SK-N-SH (cell line): ENCODE measurements at regions not wholly inside any gene's neighbourhood (a gene's known extent, or its start where the extent isn't known, plus 50 kb on each side); places are given as distances from the start of the nearest gene placed in this dataset.

Experiments
- CTCF ChIA-PET: fragments of 300-600, 350-600 bp; formaldehyde crosslinking; extraction: SDS; loops from one replicate; lab custom pipeline; 2021; lab: Yijun Ruan, JAX
- POLR2A ChIA-PET: fragments of 350-600 bp; sonication (Branson Sonifier 250); formaldehyde crosslinking; extraction: SDS; loops from one replicate; lab custom pipeline; 2020; ENCODE audit warnings: antibody characterized with exemption, inconsistent platforms; lab: Yijun Ruan, JAX
- DNase-seq: peaks from one replicate; pipeline ENCODE4 v3.0.0; 2012
- H2AFZ ChIP-seq: fragments of 200-600 bp; sonication (generic); 2 replicates; pipeline ENCODE4 v1.8.1; 2016; ENCODE audit warnings: antibody characterized with exemption, mild to moderate bottlenecking, low read depth
- H3F3A ChIP-seq: fragments of 200-600 bp; sonication (generic); replicated peaks from 2 replicates; pipeline ENCODE3; 2016; ENCODE audit warnings: antibody characterized with exemption, mild to moderate bottlenecking; ENCODE audit not compliant: insufficient read depth
- H3K27ac ChIP-seq, 2 experiments: fragments of 200-500 bp in 1 of 2; fragments of 200-600 bp in 1 of 2; sonication (Bioruptor generic) in 1 of 2; sonication (generic), shearing (Covaris generic) in 1 of 2; 2 replicates each; pipeline versions ENCODE4 v1.5.1 to v1.6.1; 2014 to 2016; ENCODE audit warnings: low read depth in 2 of 2, inconsistent platforms in 1 of 2, low read length in 1 of 2, mild to moderate bottlenecking in 1 of 2, mixed read lengths in 1 of 2
- H3K27me3 ChIP-seq: fragments of 200-600 bp; sonication (generic), shearing (Covaris generic); 2 replicates; pipeline ENCODE4 v1.6.1; 2016; ENCODE audit warnings: mixed run types; ENCODE audit not compliant: insufficient read depth
- H3K36me3 ChIP-seq, 2 experiments: fragments of 200-500 bp in 1 of 2; fragments of 200-600 bp in 1 of 2; sonication (Bioruptor generic) in 1 of 2; sonication (generic) in 1 of 2; replicated peaks in 1 of 2; 2 replicates each; pipeline versions ENCODE3 to v1.5.1; 2014 to 2016; ENCODE audit warnings: low read length in 1 of 2, mild to moderate bottlenecking in 1 of 2; ENCODE audit not compliant: insufficient read depth in 2 of 2, control insufficient read depth in 1 of 2
- H3K4me1 ChIP-seq, 2 experiments: fragments of 200-500 bp in 1 of 2; fragments of 200-600 bp in 1 of 2; sonication (Bioruptor generic) in 1 of 2; sonication (generic), shearing (Covaris generic) in 1 of 2; 2 replicates each; pipeline versions ENCODE4 v1.5.1 to v1.6.1; 2014 to 2016; ENCODE audit warnings: low read depth in 1 of 2, low read length in 1 of 2, mixed run types in 1 of 2; ENCODE audit not compliant: insufficient read depth in 2 of 2, control insufficient read depth in 1 of 2
- H3K4me2 ChIP-seq: fragments of 200-600 bp; sonication (generic), shearing (Covaris generic); 2 replicates; pipeline ENCODE4 v1.6.1; 2017; ENCODE audit warnings: mixed run types
- H3K4me3 ChIP-seq, 2 experiments: fragments of 200-500 bp in 1 of 2; fragments of 200-600 bp in 1 of 2; sonication (Bioruptor generic) in 1 of 2; sonication (generic), shearing (Covaris generic) in 1 of 2; 2 replicates each; pipeline versions ENCODE4 v1.5.1 to v1.8.1; 2014 to 2016; ENCODE audit warnings: low read depth in 2 of 2, inconsistent platforms in 1 of 2, low read length in 1 of 2, mild to moderate bottlenecking in 1 of 2, mixed read lengths in 1 of 2, moderate library complexity in 1 of 2
- H3K79me2 ChIP-seq: fragments of 200-600 bp; sonication (generic); 2 replicates; pipeline ENCODE4 v1.8.1; 2017; ENCODE audit warnings: mild to moderate bottlenecking; ENCODE audit not compliant: insufficient read depth
- H3K9ac ChIP-seq: fragments of 200-600 bp; sonication (generic); 2 replicates; pipeline ENCODE4 v1.6.1; 2017; ENCODE audit warnings: mixed run types
- H3K9me2 ChIP-seq: fragments of 200-600 bp; sonication (generic); 2 replicates; pipeline ENCODE4 v1.6.1; 2017; ENCODE audit warnings: mixed run types
- H3K9me3 ChIP-seq: fragments of 200-600 bp; sonication (generic); 2 replicates; pipeline ENCODE4 v1.6.1; 2017; ENCODE audit warnings: mixed run types, mild to moderate bottlenecking, moderate library complexity
- H4K20me1 ChIP-seq: fragments of 200-600 bp; sonication (generic); 2 replicates; pipeline ENCODE4 v1.6.1; 2017; ENCODE audit warnings: mild to moderate bottlenecking, mixed run types; ENCODE audit not compliant: insufficient read depth
- FOSL2 ChIP-seq: IDR thresholded peaks from 2 replicates; pipeline ENCODE4 v1.4.0; 2012; ENCODE audit warnings: low read depth, mild to moderate bottlenecking, moderate library complexity, borderline replicate concordance
- GATA2 ChIP-seq: sonication (generic); formaldehyde crosslinking; IDR thresholded peaks from 2 replicates; pipeline ENCODE4 v1.5.0; 2020; ENCODE audit warnings: mild to moderate bottlenecking, missing genetic modification reagents
- POLR2AphosphoS5 ChIP-seq: IDR thresholded peaks from 2 replicates; pipeline ENCODE4 v1.6.1; 2012; ENCODE audit warnings: low read depth, low read length
- RCOR1 ChIP-seq: fragments of 150-350 bp; IDR thresholded peaks from 2 replicates; pipeline ENCODE4 v1.6.1; 2017; ENCODE audit warnings: antibody characterized with exemption, low read length
- RFX5 ChIP-seq: IDR thresholded peaks from 2 replicates; pipeline ENCODE4 v1.6.1; 2012; ENCODE audit warnings: mild to moderate bottlenecking, improper control_type of control experiment, low read length
- RXRA ChIP-seq: IDR thresholded peaks from 2 replicates; pipeline ENCODE4 v1.4.0; 2012; ENCODE audit warnings: low read depth, mild to moderate bottlenecking, borderline replicate concordance
- TAF1 ChIP-seq: IDR thresholded peaks from 2 replicates; pipeline ENCODE4 v1.6.1; 2012; ENCODE audit warnings: low read depth, mild to moderate bottlenecking, low read length, moderate library complexity, borderline replicate concordance
- YY1 ChIP-seq: IDR thresholded peaks from 2 replicates; pipeline ENCODE4 v1.4.0; 2012; ENCODE audit warnings: low read depth, mild to moderate bottlenecking
- WGBS: methylation state at CpG from one replicate; pipeline ENCODE4 v1.1.6; 2017; ENCODE audit warnings: low lambda C conversion rate; 5-methylcytosine and 5-hydroxymethylcytosine counted together

GRCh38 chr12:69123919-69124638 lies 115.3 kb upstream of the CPSF6 start:
- Histone ChIP-seq H3K27me3 (no peaks in the 10 kb centered on the region; the same call in 1 of the 2 replicates), H3K36me3 (no peaks in the 10 kb centered on the region), H3K9me2 (no peaks in the 10 kb centered on the region), H3K9me3 (no peaks in the 10 kb centered on the region), H3K9ac (no peak overlapping the region), H3K27ac (no peak overlapping the region)
- no peak for DNase-seq
- no peak for TF ChIP-seq FOSL2
- TF ChIP-seq POLR2AphosphoS5 = no peak
- no peak for TF ChIP-seq RFX5
- no peak for TF ChIP-seq RXRA
- no peak for TF ChIP-seq YY1
- TF ChIP-seq, all 33 proteins: peak for 0
- Histone ChIP-seq H3K79me2 (no peaks in the 10 kb centered on the region), H3K4me2 (no peak overlapping the region), H4K20me1 (no peaks in the 10 kb centered on the region), H2AFZ (no peak overlapping the region), H3K4me3 (no peak overlapping the region), H3K4me1 (no peaks in the 10 kb centered on the region), H3F3A (no peaks in the 10 kb centered on the region)
- CTCF ChIA-PET = no interaction called here
- 66% methylated on average over 8 of the region's 8 CpGs for WGBS
- POLR2A ChIA-PET = no interaction called here

GRCh38 chr12:69129017-69129416 lies 110.4 kb upstream of the CPSF6 start:
- H3K27ac ChIP-seq = no peak overlapping the region
- no peak overlapping the region for H3K9ac ChIP-seq
- H3K9me2 ChIP-seq = no peaks in the 10 kb centered on the region
- no peaks in the 10 kb centered on the region for H3K9me3 ChIP-seq
- no peaks in the 10 kb centered on the region for H3K36me3 ChIP-seq
- ChIA-PET POLR2A (no interaction called here), CTCF (interaction anchor here (1.7 kb wide), 1 partner anchor 25 kb away, joined by 5 read pairs; no protein-coding TSS in a partner anchor)
- no peaks in the 10 kb centered on the region for H3F3A ChIP-seq
- TF ChIP-seq RFX5 (no peak), RCOR1 (no peak), FOSL2 (no peak), TAF1 (no peak), GATA2 (CRISPR knock-in tag) (no peak)
- H3K79me2 ChIP-seq = no peaks in the 10 kb centered on the region
- H3K4me2 ChIP-seq = no peak overlapping the region
- no peak overlapping the region for H2AFZ ChIP-seq
- no peak overlapping the region for H3K4me3 ChIP-seq
- WGBS = 23% methylated on average over 1 of the region's 1 CpG
- no peaks in the 10 kb centered on the region for H3K4me1 ChIP-seq
- no peaks in the 10 kb centered on the region; the same call in 1 of the 2 replicates for H3K27me3 ChIP-seq
- DNase-seq = no peak
- H4K20me1 ChIP-seq = no peaks in the 10 kb centered on the region

- Histone ChIP-seq H3K9me2 (no peaks in the 10 kb centered on the region), H4K20me1 (no peaks in the 10 kb centered on the region), H3K4me1 (no peaks in the 10 kb centered on the region), H3K9ac (no peak overlapping the region), H3K27me3 (no peaks in the 10 kb centered on the region; the same call in 1 of the 2 replicates), H3K4me3 (no peak overlapping the region), H3K27ac (no peak overlapping the region), H3K4me2 (no peak overlapping the region), H3K36me3 (no peaks in the 10 kb centered on the region), H3K9me3 (no peaks in the 10 kb centered on the region), H3F3A (no peaks in the 10 kb centered on the region), H3K79me2 (no peaks in the 10 kb centered on the region), H2AFZ (no peak overlapping the region)
- ChIA-PET POLR2A (no interaction called here), CTCF (interaction anchor here (1.7 kb wide), 1 partner anchor 25 kb away, joined by 5 read pairs; no protein-coding TSS in a partner anchor)
- DNase-seq = no peak
- 53% methylated on average over 3 of the region's 4 CpGs for WGBS
- TF ChIP-seq GATA2 (CRISPR knock-in tag) = no peak
- TF ChIP-seq RXRA = no peak
Measured at GRCh38 chr12:69129564-69129963, 109.8 kb upstream of the CPSF6 start.
